Upper lobe of right lung (tissue), 1 donor: ENCODE measurements at regions not wholly inside any gene's neighbourhood (a gene's known extent, or its start where the extent isn't known, plus 50 kb on each side); places are given as distances from the start of the nearest gene placed in this dataset.
"Not testable (repeated sequence)": the region's sequence is repeated elsewhere in the genome, so short reads cannot be mapped to it uniquely, and the experiment has no call there.

Experiments
- ATAC-seq: fragments of 200-7000 bp; cut with Tn5 transposase; one replicate; pipeline ENCODE4 v1.9.1; 2020; ENCODE audit warnings: mild to moderate bottlenecking, moderate library complexity
- DNase-seq: peaks from one replicate; pipeline ENCODE4 v3.0.0-alpha.2; 2020
- H3K27ac ChIP-seq: fragments of 200-600 bp; one replicate; pipeline ENCODE4 v1.8.0; 2022
- H3K27me3 ChIP-seq: fragments of 200-600 bp; one replicate; pipeline ENCODE4 v1.8.0; 2022; ENCODE audit warnings: mild to moderate bottlenecking
- H3K36me3 ChIP-seq: fragments of 200-600 bp; one replicate; pipeline ENCODE4 v1.8.0; 2022
- H3K4me1 ChIP-seq: fragments of 200-600 bp; one replicate; pipeline ENCODE4 v1.8.0; 2022
- H3K4me3 ChIP-seq: fragments of 200-600 bp; one replicate; pipeline ENCODE4 v1.8.0; 2022; ENCODE audit warnings: mild to moderate bottlenecking
- H3K9me3 ChIP-seq: fragments of 200-600 bp; one replicate; pipeline ENCODE4 v1.8.0; 2022
- CTCF ChIP-seq: fragments of 200-600 bp; IDR thresholded peaks from one replicate; pipeline ENCODE4 v1.8.0; 2022; ENCODE audit warnings: antibody characterized with exemption
- intact Hi-C: fragments of 100-400 bp; cut with DNase I; formaldehyde crosslinking; loops from one replicate; pipeline ENCODE4 v1.11.0; 2022
- donor health status: DM: no; HTN: yes; CAD: no; lungs with severe emphysema.

- Histone ChIP-seq H3K4me1 (no peaks in the 10 kb centered on the region), H3K27ac (peak overlapping the region; percentile 48), H3K9me3 (no peaks in the 10 kb centered on the region), H3K36me3 (no peaks in the 10 kb centered on the region), H3K4me3 (no peak overlapping the region), H3K27me3 (no peaks in the 10 kb centered on the region)
- intact Hi-C loops: no loop called here
- no peak for DNase-seq
- peak; percentile 67 for ATAC-seq
- no peak for TF ChIP-seq CTCF
Measured at GRCh38 chr2:175599966-175600831, 401.9 kb downstream of the LNPK start.

GRCh38 chr2:175597286-175597685 is 404.8 kb downstream of the LNPK start:
- DNase-seq (no peak), ATAC-seq (no peak)
- no peaks in the 10 kb centered on the region for H3K36me3 ChIP-seq
- no peak overlapping the region for H3K27ac ChIP-seq
- no peak overlapping the region for H3K4me3 ChIP-seq
- H3K9me3 ChIP-seq: no peaks in the 10 kb centered on the region
- intact Hi-C loops: no loop called here
- TF ChIP-seq CTCF: no peak
- no peaks in the 10 kb centered on the region for H3K27me3 ChIP-seq
- no peaks in the 10 kb centered on the region for H3K4me1 ChIP-seq

- ATAC-seq: no peak
- Histone ChIP-seq H3K36me3 (no peaks in the 10 kb centered on the region), H3K27me3 (no peaks in the 10 kb centered on the region), H3K4me3 (no peak overlapping the region), H3K4me1 (no peaks in the 10 kb centered on the region), H3K9me3 (no peaks in the 10 kb centered on the region), H3K27ac (no peak overlapping the region)
- intact Hi-C loops: no loop called here
- no peak for DNase-seq
- TF ChIP-seq CTCF: no peak
Measured at GRCh38 chr2:175595139-175595538, 406.9 kb downstream of the LNPK start.

- ATAC-seq, intact Hi-C loops, H3K27me3 ChIP-seq, H3K4me3 ChIP-seq, H3K4me1 ChIP-seq, H3K36me3 ChIP-seq, DNase-seq, H3K27ac ChIP-seq, H3K9me3 ChIP-seq: not testable (repeated sequence)
Measured at GRCh38 chr2:175593686-175594525, 408.2 kb downstream of the LNPK start.

- ATAC-seq, H3K9me3 ChIP-seq, H3K36me3 ChIP-seq, DNase-seq, H3K4me1 ChIP-seq, H3K27me3 ChIP-seq, intact Hi-C loops, H3K4me3 ChIP-seq, H3K27ac ChIP-seq: not testable (repeated sequence)
Measured at GRCh38 chr2:175588213-175588612, 406.7 kb upstream of the ATP5MC3 start.

GRCh38 chr2:175585496-175585895 is 404.0 kb upstream of the ATP5MC3 start:
- H3K36me3 ChIP-seq: no peaks in the 10 kb centered on the region
- no peaks in the 10 kb centered on the region for H3K9me3 ChIP-seq
- no peaks in the 10 kb centered on the region for H3K27me3 ChIP-seq
- H3K4me1 ChIP-seq: no peaks in the 10 kb centered on the region
- no peak for ATAC-seq
- no peak overlapping the region for H3K4me3 ChIP-seq
- H3K27ac ChIP-seq: no peak overlapping the region
- TF ChIP-seq CTCF: no peak
- no peak for DNase-seq
- intact Hi-C loops: no loop called here
